Stimulated activated CD4-positive, alpha-beta T cell treated with anti-CD3 and anti-CD28 coated beads, TNF-alpha, amount 100 ng/mL, for 24 hours (primary cell): ENCODE measurements at regions not wholly inside any gene's neighbourhood (a gene's known extent, or its start where the extent isn't known, plus 50 kb on each side); places are given as distances from the start of the nearest gene placed in this dataset.

Experiments used
- DNase-seq, 3 experiments: peaks; one replicate each; pipeline ENCODE4 v3.0.0-alpha.2; 2020; ENCODE audit warnings: low read depth in 3 of 3

DNA sequence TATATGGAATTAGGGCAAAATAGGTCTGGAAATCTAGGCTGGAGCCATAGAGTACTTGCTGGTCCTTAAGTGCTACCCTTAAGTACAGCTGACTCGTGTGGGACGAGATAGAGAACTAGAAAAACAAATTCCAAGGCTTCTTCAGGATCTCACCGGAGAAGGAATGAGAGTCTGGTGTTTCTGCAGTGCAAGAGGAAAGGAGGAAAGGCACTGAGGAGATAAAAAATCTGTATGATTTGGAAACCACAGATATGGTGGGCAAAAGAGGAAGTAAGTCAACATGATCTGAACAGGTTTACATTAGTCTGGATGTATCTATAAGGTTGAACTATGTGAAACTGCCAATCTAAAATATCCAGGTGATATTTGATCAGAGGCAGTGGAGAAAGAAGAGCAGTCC is 134.4 kb upstream of the SOX5 start:
- no peak for DNase-seq

DNA sequence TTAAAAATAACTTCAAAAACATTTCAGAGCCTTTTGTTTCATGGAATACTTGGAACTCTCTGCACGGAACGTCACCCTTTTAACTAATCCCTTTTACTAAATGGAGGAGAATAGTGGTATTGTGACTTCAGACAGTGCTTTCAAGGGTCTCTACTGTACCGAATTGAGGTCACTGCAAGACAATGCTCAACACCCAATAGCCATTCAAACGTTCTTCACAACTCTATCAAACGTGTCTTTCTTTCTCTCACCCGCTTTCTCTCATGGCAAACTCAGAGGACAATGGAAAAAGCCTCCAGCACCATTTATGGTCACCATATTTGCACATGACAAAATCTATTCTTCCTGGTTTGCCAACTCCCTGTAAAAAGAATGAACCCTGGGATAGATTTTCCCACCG is 132.1 kb upstream of the SOX5 start:
- no peak for DNase-seq

DNA sequence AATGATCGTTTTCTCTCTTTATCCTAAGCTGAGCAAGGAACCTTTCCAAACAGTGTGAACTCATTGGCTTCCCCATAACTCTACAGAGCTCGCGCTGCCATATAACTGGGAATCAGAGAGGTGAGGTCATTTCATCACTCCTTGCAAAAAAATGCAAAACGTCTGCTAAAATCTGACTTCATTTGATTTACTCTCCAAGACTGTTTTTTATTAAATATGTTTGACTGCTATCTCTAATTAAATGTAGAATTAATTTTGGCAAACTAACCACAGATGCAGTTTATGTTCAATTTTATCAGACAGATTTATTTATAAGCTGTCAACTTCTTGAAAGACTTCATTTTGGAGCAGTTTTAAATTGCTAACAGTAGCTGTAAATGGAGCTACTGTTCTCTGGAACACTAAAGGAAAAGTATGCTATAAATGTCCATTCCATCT is 131.6 kb upstream of the SOX5 start:
- DNase-seq = no peak

DNA sequence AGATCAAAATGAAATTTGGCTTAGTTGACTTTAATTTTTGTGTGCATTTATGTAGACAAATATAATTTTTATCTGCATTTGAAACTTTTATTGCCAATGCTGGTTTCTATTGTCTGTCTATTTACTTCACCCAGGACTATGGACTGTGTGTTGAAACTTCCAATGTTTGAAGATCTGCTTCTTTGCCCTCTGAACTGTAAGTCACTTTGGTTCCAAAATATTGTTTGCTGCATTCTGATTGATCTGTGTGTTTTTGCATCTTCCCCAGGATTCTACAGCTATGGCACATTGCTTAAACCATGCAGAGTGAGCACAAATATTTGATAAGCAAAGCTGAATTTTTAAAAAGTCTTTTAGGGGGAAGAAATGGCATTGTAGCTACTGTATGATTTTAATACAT is 131.0 kb upstream of the SOX5 start:
- no peak for DNase-seq

DNA sequence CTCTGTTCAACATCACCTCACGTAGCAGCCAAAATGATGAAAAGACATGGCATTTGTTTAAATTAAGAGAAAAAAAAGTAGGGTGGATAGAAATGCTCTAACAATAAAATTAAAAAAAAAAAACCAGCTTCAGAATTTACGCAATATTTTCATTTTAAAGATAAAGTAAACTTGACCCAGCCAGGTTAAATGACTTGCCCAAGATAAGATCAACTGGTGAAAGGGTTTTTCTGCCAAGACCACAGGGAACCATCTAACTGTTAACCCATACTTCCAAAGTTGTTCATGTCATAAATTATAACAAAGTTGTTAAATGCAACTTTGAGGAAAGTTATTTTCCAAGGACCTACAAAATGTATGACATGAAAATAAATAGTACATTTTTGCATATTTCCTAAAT is 129.6 kb upstream of the SOX5 start:
- no peak for DNase-seq

DNA sequence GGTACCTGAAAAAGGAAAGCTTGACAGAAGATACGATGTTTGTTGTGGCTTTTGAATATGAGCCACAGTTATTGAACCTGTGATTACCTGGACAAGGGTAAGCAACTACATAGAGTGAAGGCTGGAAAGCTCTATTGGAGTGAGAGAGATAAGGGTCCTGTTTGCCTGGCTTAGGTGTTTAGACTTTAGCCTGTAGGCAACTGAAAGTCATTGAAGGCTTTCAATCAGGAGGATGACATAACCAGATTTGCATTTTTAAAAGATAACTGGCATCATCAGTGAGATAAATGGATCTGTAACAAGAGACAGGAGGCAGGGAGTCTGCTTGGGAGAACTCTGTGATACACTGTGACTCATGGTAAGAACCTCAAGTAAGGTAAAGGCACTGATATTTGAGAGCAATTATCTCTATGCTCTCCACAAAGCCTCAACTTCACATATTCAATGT is 128.9 kb upstream of the SOX5 start:
- DNase-seq = no peak

DNA sequence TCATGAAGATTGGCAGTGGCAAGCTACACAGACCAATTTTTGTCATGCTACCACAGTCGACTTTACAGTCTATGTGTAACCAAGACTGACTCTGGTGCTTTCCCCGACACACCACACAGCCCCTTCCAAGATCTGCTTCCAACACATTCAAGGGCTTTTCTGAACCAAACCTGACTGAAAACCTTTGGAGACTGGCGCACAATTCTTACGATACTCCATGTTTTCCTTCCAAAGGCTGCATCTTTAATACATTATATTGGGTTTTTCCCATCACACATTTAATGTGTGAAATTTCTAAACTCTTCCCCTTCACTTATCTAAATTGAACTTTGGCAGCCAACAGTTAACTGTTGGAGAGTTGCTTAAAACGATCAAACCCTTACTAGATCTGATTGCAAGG is 127.7 kb upstream of the SOX5 start:
- no peak for DNase-seq

DNA sequence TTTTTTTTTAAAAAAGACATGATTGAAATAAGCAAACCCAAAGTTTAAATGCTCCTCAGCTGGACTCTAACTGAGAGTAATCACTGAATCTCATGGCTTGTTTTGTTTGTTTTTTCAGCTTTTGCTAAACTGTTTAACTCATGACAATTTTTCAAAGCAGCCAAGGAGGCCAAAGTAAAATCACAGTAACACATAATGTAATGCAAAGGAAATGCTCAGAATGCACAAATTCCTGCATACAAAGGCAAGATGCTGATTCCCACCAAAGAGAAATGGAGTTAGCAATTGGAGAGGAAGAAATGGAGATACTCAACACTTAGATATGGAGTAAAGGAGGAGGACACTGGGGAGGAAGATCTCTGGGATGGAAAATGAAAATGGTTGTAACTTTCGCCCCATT is 126.2 kb upstream of the SOX5 start:
- no peak for DNase-seq

DNA sequence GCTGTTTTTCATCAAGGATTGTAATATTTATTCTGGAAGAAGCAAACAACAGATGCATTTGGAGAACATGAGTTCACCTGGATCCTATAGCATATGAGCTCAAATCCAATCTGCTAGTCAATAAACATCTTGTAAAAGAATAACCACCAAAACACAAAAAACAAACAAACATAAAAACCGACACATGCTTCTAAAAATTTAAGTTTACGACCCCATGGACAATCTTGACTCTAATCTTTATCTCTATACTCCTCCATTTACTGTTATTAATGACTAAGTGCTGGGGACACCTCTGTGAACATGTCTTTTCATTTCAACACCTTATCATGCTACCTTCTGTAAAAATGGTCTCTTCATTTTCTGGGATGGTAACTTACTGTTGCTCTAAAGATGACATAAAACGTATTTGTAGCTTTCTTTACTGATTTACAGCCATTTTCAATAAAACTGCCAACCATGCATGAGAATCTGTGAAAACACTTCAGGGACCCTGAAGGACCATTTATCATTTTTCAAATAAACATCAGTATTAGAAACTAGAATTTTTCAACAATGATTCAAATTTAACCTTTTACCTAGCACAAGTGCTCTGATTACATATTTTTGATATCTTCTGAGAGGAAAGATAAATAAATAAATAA is 123.8 kb upstream of the SOX5 start:
- DNase-seq = no peak

DNA sequence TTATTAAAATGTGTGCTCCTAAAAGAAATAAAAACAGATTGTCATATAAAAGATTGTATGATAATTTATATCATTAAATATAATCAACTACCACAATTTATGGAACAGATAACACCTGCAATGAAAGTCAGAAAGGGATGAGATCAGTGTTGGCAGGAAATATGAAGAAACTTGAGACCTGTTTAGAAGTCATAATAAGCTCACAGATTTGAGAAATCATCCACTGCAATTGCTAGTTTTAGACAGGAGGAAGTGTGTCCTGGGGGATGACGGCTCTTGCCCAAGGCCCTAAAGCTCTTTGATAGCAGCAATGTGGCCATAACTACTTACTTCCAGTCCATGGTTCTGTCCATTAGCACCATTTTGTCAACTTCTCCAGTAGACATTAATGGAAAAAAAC is 122.8 kb upstream of the SOX5 start:
- DNase-seq = no peak

DNA sequence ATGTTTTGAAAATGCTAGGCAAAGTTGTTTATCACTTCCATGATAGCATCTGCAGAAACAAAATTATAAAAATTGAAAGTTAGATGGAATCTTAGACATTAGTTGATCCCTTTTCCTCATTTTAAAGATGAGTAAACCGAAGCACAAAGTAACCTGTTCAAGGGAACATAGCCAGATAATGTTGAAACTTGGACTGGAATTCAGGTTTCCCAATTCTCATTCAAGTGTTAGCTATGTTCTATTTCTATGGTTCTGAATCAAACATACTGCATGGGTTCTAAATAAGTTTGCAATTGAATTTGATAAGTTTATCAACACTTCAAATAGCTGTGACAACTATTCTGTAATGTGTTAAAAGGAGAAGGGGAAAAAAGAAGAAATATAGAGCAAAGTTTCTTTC is 122.4 kb upstream of the SOX5 start:
- DNase-seq = no peak

DNA sequence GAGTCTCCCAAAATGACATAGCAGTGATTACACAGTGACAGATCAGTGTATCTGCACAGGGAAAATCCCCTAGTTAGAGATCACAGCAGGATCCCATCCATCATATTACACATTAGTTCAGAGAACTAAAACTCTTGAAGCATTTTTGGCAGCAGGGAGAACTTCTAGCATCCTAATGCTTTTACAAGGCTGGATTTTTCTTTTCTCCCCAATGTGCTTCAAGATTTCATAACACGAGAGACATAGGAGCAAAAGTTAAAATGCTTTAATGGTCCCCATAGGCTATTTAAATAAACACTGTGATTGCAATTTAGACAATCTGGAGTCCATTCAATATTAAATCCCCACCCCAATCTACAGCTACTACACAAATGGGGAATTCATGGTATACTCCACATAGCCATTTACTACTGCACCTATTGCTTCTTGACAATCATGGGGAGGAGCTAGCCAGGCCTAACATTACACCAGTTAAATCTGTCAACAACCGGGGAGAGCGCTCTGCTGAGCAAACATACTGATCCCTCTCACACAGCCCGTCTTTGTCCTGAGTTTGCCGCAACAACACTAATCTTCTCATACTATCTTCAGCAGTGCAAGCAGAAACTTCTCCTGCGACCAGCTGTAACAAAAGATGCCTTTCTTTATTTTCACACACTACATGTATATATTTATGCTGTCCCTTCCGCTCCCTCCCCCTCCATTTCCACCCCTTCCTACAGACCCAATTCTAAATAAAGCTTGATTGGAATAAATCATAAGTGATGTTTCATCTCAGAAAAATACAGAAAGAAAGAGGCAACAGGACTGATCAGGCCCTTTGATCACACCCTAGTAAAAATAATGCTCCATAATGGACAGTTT is 120.3 kb upstream of the SOX5 start:
- no peak for DNase-seq

DNA sequence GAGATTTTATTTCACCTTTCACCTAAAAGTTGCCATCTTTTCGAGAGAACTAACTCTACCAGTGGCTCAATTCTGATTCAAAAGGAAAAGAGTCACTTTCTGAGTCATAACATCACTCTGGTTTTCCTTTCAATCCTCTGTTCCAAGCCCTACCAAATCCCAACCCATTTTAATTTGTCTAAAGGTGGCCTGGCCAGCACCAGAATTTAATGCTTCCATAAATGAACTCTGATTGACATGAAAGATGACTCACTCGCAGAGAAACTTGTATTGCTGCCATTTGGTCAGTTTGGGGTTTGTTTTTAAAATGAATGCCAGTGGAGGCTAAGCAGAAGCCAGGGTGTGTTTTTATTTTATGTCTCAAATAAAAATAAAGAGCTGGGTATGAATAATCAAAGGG is 117.4 kb upstream of the SOX5 start:
- DNase-seq = no peak

DNA sequence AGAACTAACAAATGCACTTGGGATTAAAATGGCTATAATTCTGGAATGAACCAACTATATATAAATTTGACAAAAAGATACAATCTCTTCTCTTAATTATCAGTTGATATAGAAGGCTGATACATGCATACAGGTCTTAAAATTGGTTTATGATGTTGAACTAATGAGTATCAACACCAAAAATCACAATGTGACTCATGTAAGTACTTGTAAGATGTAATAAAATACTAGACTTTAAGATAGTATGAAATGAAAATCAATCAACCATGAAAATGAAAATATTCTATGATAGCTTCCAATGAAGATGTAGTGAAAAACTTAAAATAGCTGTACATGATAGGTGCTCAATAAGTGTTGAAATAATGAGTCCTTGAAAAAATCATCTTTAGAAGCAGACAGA is 116.6 kb upstream of the SOX5 start:
- DNase-seq = no peak

DNA sequence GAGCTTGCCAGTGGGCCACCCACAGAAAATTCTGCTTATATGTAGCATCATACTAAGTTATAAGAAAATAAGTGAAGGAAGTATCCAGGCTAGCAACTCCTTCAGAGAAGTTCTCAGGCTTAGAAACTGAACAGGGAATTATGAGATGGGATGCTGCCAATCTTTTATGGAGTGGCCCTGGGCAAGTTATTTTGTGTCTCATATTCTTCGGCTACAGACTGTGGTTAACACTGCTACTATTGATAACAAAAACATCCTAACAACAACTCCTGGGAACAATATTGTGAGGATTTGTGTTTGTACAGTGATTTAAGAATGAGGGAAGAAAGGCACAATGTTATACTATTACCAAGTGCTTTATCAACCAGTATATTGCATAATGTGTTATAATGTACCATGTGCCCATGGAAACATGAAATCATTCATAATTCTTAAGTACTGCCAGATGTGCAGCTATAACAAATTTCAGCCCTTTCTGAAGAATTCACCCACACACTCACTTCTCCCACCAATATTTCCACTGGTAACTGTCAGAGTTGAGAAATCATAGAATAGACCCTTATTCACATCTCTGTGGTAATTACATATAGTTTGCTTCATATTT is 113.3 kb upstream of the SOX5 start:
- DNase-seq = no peak

DNA sequence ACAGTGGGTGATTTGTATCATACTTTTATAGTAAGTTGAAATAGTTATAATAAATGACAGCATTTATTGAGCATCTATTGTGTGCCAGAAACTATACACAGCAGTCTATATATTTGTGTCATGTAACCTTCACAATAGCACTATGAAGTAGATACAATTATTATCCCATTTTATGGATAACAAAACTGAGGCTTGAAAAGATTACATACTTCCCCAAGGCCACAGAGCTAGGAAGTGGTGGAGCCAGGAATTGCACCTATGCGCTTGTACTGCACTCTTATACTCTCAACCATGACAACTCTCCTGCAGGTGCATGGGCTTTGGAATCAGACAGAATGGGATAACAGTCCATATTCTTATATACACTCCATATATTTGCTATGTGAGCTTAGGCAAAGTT is 110.6 kb upstream of the SOX5 start:
- no peak for DNase-seq

DNA sequence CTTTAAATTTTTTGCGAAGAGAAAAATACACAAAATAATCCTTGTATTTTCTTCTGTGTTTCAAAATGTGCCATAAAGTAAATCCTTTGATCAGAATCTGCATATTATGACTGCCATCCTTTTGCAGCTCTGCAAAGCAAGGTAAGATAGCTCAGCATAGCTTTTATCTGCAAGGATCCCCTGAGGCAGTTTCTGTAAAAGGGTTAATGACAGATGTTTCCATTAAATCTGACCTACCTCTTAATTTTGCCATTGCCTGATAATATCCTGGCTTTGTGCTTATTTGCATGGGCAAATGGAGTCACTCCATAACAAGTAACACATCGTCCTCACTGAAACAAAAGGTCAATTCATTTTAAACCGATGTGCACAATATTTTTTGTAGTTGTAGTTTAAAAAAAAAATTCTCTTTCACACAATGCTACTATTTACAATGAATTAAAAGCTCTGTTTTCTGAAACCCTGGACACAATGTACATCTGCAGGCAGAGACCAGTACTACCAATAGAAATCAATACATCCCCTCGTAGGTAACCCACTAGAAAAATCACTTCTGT is 108.5 kb upstream of the SOX5 start:
- no peak for DNase-seq

DNA sequence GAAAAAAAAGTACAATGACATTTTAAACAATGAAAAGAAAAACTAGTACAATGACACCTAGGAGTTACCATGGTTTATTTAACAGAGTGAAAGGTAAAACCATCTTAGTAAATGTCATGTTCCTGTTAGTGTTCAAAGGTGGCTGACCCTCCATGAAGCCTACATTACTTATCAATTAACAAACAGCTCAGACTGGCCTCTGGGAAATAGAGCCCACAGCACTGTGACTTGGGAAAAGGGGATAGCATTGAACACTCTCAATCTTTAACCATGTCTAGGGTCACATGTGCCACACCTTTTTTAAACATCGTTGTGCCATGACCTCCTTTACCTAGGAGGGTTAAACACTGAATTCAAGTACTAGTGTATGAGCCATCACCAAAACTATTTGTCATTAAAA is 106.3 kb upstream of the SOX5 start:
- DNase-seq = no peak

DNA sequence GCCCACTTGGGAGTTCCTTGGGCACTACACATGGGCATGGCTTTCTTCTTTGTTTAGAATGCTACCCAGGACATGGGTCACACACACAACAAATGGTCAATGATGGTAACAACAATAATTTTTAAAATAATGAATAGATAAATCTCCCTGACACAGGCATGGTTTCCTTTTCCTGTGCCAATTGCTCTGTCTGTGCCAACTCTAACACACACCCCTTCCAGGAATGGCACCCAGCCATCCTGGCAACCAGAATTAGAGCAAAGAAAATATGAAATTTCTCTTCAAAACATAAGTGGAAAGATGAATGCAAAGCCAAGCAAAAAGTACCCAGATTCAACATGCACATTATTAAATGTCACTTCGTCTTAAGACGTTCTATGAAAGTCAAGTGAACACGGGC is 104.9 kb upstream of the SOX5 start:
- DNase-seq = no peak

DNA sequence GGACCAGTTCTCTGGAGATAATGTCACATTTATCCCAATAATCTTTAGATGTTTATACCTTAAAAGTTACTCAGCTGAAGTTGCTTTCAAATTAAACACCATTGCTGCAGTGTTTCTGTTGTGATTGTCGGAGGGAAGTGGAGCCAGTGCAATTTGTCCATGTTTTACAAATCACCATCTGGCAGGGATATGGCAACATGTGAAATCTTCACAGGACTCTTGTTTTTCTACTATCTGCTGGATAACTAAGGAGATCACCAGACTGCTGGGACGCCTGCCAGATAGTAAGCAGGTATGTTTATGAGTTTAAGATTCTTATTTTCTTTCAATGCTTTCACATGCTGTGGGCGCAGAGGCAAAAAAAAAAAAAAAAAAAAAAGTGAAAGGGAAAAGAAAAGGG is 100.3 kb upstream of the SOX5 start:
- DNase-seq = no peak

DNA sequence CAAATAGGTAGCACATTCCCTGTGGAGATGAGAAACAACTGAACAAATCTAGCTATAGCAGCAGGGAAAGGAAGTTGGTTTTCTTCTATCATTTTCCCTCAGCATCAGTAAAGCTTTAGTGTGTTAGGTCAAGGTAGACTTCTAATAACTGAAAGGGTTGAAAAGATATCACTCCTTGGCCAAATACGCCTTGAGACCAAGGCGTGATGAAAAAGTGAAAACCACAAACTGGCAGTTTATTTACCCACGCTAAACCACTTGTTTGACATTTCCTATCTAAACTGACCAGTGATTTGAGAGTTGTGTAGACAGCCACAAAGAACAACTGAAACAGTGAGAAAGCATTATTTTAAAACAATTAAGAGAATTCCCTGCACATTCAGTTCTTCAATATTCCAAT is 99.6 kb upstream of the SOX5 start:
- no peak for DNase-seq

DNA sequence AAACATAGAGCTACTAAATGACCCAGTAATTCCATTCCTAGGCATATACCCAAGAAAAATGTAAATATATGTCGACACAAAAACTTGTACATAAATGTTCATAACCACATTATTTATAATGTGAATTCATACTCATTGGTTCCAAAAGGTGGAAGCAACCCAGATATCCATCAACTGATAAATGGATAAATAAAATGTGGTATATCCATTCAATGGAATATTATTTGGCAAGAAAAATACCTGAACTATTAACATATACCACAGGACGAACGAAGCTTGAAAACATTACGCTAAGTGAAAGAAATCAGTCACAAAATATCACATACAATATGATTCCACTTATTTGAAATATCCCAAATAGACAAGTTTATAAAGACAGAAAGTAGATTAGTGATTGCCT is 99.0 kb upstream of the SOX5 start:
- DNase-seq = no peak

DNA sequence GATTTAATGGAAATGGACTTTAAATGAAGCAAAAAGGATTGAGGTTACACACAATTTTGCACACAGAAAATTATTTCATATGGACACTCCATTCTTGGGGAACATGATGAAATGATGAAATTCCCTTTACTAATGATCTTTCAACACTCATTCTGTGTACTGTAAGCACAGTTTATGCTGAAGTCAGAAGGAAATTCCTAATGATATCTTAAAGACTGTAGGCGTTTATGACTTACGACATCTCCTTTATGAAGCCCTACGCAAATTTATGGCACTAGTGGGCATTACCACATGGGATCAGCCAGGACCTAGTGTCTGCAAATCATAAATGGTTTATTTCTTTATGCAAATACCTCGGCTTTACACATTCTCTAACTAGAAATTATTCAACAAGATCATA is 97.9 kb upstream of the SOX5 start:
- no peak for DNase-seq
